ENCODE measurements at regions not wholly inside any gene's neighbourhood (a gene's known extent, or its start where the extent isn't known, plus 50 kb on each side); places are given as distances from the start of the nearest gene placed in this dataset.

DNA sequence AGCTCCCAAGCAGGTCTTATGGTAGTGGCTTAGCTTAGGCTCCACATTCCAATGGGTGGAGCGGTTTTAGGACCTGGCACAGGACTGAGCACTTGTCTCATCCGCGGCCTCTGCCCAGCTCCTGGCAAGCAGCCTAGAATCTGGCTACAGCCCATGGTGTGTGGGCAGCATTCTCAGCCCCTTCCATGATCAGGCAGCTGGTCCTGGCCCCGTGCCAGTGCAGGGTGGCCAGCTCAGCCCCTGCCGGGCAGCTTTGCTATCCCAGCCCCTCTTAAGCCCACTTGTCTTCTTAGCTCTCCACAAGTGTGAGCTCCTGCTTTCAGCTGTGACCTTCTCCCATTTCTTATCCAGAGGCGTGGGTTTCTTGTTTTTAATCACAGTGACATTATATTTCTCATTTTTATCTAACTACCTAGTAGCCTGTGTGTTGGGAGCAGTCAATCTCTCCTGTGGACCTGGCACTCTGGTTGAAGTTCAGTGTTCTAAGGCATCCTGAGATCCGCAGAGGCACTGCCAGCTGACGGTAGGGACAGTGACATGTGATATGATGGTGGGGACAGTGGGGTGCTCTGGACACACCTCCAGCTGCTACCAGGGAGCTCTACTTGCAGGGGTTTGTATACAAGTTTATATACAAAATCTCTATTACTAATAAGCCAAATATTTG lies 84.5 kb upstream of the PRNP start:
- Histone ChIP-seq H4K20me1 (ENCODE audit: insufficient read depth) (no peaks in the 10 kb centered on the region), H3K4me2 (ENCODE audit: low read length) (peak overlapping the region; percentile 79), H3K4me1 (ENCODE audit: control insufficient read depth in 1 of 2, insufficient read depth in 2 of 2, low read length in 2 of 2) (peaks cover 24 to 32% of the 10 kb centered on the region in 2 experiments), H3K4me3 (replicated peaks in 1 of 2; ENCODE audit: low read depth in 1 of 2, low read length in 2 of 2) (peak overlapping the region in 1 of 2 experiments; percentile 21; a peak in 1 of 4 replicates), H3K27me3 (ENCODE audit: insufficient read depth, low read length) (no peaks in the 10 kb centered on the region), H3K27ac (ENCODE audit: low read depth, low read length) (peak overlapping the region; percentile 63), H2AFZ (ENCODE audit: low read depth, low read length, poor library complexity, severe bottlenecking) (peak overlapping the region; percentile 60), H3K79me2 (ENCODE audit: insufficient read depth, low read length) (no peaks in the 10 kb centered on the region), H3K9ac (ENCODE audit: low read length) (peak overlapping the region; percentile 29; the same call in 1 of the 2 replicates), H3K9me3 (ENCODE audit: control insufficient read depth in 1 of 2, insufficient read depth in 1 of 2, low read depth in 1 of 2, low read length in 2 of 2) (no peaks in the 10 kb centered on the region), H3K9me2 (ENCODE audit: insufficient read depth) (no peaks in the 10 kb centered on the region), H3K36me3 (ENCODE audit: control insufficient read depth in 1 of 2, insufficient read depth in 2 of 2, low read length in 2 of 2) (no peaks in the 10 kb centered on the region)
- ChIA-PET CTCF (interaction anchor here (1.2 to 2.0 kb wide), 2 partner anchors 12 to 494 kb away, joined by 7 to 11 read pairs; no protein-coding TSS in a partner anchor), POLR2A (no interaction called here), RAD21 (ENCODE audit: low non-redundant PET in 1 of 2, low total read pairs in 2 of 2, uncharacterized antibody in 2 of 2, unreplicated experiment in 2 of 2) (interaction anchor here in 1 of 2 experiments (0.6 to 0.8 kb wide), 2 partner anchors 119 to 493 kb away, joined by 3 to 4 read pairs; no protein-coding TSS in a partner anchor)
- BruUV-seq (replicated peaks) = no TSS peak
- DNase-seq (ENCODE audit: low read depth, low spot score) (peak; percentile 44), ATAC-seq (peak; percentile 77)
- intact Hi-C loops (cut with micrococcal nuclease) = no loop called here
- TF ChIP-seq, protein P1, sequence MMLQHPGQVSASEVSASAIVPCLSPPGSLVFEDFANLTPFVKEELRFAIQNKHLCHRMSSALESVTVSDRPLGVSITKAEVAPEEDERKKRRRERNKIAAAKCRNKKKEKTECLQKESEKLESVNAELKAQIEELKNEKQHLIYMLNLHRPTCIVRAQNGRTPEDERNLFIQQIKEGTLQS (IDR thresholded peaks at IDR 0.05) = no peak
- TF ChIP-seq EZH2phosphoT487 (IDR thresholded peaks at IDR 0.05; ENCODE audit: borderline replicate concordance) = no peak
- TF ChIP-seq EZH2 (IDR thresholded peaks at IDR 0.05) = no peak
- no peak for TF ChIP-seq POLR2A (IDR thresholded peaks at IDR 0.05; ENCODE audit: borderline replicate concordance, extremely low read depth, insufficient read depth, insufficient read length)
- TF ChIP-seq REST (IDR thresholded peaks at IDR 0.05; ENCODE audit: low read depth) = no peak
- TF ChIP-seq ZBTB33 (IDR thresholded peaks at IDR 0.05; ENCODE audit: extremely low read depth, insufficient replicate concordance, low read length) = no peak
- no peak for TF ChIP-seq TCF7L2 (IDR thresholded peaks at IDR 0.05; ENCODE audit: borderline replicate concordance, extremely low read depth, insufficient read depth, insufficient read length)
- peak; percentile 42; the same call in 1 of the 2 replicates for TF ChIP-seq JUND (IDR thresholded peaks at IDR 0.05)
- TF ChIP-seq POLR2AphosphoS5 (IDR thresholded peaks at IDR 0.05; ENCODE audit: low read depth, low read length) = peak; percentile 49; the same call in 1 of the 2 replicates
- no peak for TF ChIP-seq CEBPB (IDR thresholded peaks at IDR 0.05; ENCODE audit: low read depth)
- 0 out of 2 replicates have a peak, but pooled peaks have one; percentile 29 for TF ChIP-seq MAX (IDR thresholded peaks at IDR 0.05)
- TF ChIP-seq SRF (IDR thresholded peaks at IDR 0.05; ENCODE audit: low read depth) = no peak
- no peak for TF ChIP-seq SIN3A (IDR thresholded peaks at IDR 0.05; ENCODE audit: low read depth)
- no peak for TF ChIP-seq ZNF274 (IDR thresholded peaks at IDR 0.05; ENCODE audit: low read depth, low read length)
- 0 out of 2 replicates have a peak, but pooled peaks have one; percentile 44 for TF ChIP-seq EGR1 (IDR thresholded peaks at IDR 0.05; ENCODE audit: low read depth)
- no peak for TF ChIP-seq ZFX (IDR thresholded peaks at IDR 0.05)
- TF ChIP-seq RAD21 (IDR thresholded peaks at IDR 0.05; ENCODE audit: low read depth) = no peak
- TF ChIP-seq CBX3 (IDR thresholded peaks at IDR 0.05; ENCODE audit: low read depth) = peak; percentile 51; the same call in 1 of the 2 replicates
- TF ChIP-seq FOSL1 (IDR thresholded peaks at IDR 0.05; ENCODE audit: low read depth) = peak; percentile 54
- TF ChIP-seq, protein P2, sequence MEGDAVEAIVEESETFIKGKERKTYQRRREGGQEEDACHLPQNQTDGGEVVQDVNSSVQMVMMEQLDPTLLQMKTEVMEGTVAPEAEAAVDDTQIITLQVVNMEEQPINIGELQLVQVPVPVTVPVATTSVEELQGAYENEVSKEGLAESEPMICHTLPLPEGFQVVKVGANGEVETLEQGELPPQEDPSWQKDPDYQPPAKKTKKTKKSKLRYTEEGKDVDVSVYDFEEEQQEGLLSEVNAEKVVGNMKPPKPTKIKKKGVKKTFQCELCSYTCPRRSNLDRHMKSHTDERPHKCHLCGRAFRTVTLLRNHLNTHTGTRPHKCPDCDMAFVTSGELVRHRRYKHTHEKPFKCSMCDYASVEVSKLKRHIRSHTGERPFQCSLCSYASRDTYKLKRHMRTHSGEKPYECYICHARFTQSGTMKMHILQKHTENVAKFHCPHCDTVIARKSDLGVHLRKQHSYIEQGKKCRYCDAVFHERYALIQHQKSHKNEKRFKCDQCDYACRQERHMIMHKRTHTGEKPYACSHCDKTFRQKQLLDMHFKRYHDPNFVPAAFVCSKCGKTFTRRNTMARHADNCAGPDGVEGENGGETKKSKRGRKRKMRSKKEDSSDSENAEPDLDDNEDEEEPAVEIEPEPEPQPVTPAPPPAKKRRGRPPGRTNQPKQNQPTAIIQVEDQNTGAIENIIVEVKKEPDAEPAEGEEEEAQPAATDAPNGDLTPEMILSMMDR (IDR thresholded peaks at IDR 0.05 in 2 of 3, conservative IDR thresholded peaks at IDR 0.05 in 1 of 3; ENCODE audit: borderline replicate concordance in 1 of 3, insufficient read depth in 1 of 3, low read depth in 2 of 3, low read length in 2 of 3) = no peak
